ENCODE measurements at regions not wholly inside any gene's neighbourhood (a gene's known extent, or its start where the extent isn't known, plus 50 kb on each side); places are given as distances from the start of the nearest gene placed in this dataset.

GRCh38 chr10:10437886-10438285, 579.8 kb upstream of the CELF2 start:
- no peak overlapping the region for H3K27ac ChIP-seq (ENCODE audit: low read depth, low read length)
- no peaks in the 10 kb centered on the region for H3K9me3 ChIP-seq (ENCODE audit: insufficient read depth, low read length)
- H3K79me2 ChIP-seq (ENCODE audit: insufficient read depth, low read length), result no peaks in the 10 kb centered on the region
- H3K27me3 ChIP-seq (ENCODE audit: low read length), result no peaks in the 10 kb centered on the region
- H4K20me1 ChIP-seq (ENCODE audit: low read depth, low read length), result no peaks in the 10 kb centered on the region
- TF ChIP-seq EZH2phosphoT487 (conservative IDR thresholded peaks at IDR 0.05; ENCODE audit: low read length), result no peak
- TF ChIP-seq, protein P1, sequence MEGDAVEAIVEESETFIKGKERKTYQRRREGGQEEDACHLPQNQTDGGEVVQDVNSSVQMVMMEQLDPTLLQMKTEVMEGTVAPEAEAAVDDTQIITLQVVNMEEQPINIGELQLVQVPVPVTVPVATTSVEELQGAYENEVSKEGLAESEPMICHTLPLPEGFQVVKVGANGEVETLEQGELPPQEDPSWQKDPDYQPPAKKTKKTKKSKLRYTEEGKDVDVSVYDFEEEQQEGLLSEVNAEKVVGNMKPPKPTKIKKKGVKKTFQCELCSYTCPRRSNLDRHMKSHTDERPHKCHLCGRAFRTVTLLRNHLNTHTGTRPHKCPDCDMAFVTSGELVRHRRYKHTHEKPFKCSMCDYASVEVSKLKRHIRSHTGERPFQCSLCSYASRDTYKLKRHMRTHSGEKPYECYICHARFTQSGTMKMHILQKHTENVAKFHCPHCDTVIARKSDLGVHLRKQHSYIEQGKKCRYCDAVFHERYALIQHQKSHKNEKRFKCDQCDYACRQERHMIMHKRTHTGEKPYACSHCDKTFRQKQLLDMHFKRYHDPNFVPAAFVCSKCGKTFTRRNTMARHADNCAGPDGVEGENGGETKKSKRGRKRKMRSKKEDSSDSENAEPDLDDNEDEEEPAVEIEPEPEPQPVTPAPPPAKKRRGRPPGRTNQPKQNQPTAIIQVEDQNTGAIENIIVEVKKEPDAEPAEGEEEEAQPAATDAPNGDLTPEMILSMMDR (IDR thresholded peaks at IDR 0.05; ENCODE audit: insufficient read depth, low read length, poor library complexity, severe bottlenecking), result no peak
- no peak overlapping the region for H3K4me2 ChIP-seq (ENCODE audit: low read depth, low read length, poor library complexity, severe bottlenecking)
- no peaks in the 10 kb centered on the region for H3K36me3 ChIP-seq (ENCODE audit: low read length)
- H3K4me3 ChIP-seq (ENCODE audit: insufficient read depth, low read length, poor library complexity, severe bottlenecking), result no peak overlapping the region
- H3K9me2 ChIP-seq (replicated peaks; ENCODE audit: insufficient read depth, low read length), result no peaks in the 10 kb centered on the region
- no peak overlapping the region for H3K9ac ChIP-seq (ENCODE audit: low read length)
- H3F3A ChIP-seq (ENCODE audit: insufficient read depth), result no peaks in the 10 kb centered on the region
- no peak overlapping the region for H2AFZ ChIP-seq (ENCODE audit: low read depth, low read length, severe bottlenecking)

GRCh38 chr10:10438335-10439100, 579.2 kb upstream of the CELF2 start:
- Histone ChIP-seq H3K27me3 (ENCODE audit: low read length) (no peaks in the 10 kb centered on the region), H3K4me3 (ENCODE audit: insufficient read depth, low read length, poor library complexity, severe bottlenecking) (no peak overlapping the region), H3K27ac (ENCODE audit: low read depth, low read length) (no peak overlapping the region), H3K9me3 (ENCODE audit: insufficient read depth, low read length) (no peaks in the 10 kb centered on the region), H3K36me3 (ENCODE audit: low read length) (no peaks in the 10 kb centered on the region), H3K4me2 (ENCODE audit: low read depth, low read length, poor library complexity, severe bottlenecking) (no peak overlapping the region), H3K9me2 (replicated peaks; ENCODE audit: insufficient read depth, low read length) (no peaks in the 10 kb centered on the region), H3F3A (ENCODE audit: insufficient read depth) (no peaks in the 10 kb centered on the region), H2AFZ (ENCODE audit: low read depth, low read length, severe bottlenecking) (no peak overlapping the region), H3K9ac (ENCODE audit: low read length) (no peak overlapping the region), H3K79me2 (ENCODE audit: insufficient read depth, low read length) (no peaks in the 10 kb centered on the region), H4K20me1 (ENCODE audit: low read depth, low read length) (no peaks in the 10 kb centered on the region)
- TF ChIP-seq, protein P1 (IDR thresholded peaks at IDR 0.05; ENCODE audit: insufficient read depth, low read length, poor library complexity, severe bottlenecking), result no peak
- TF ChIP-seq EZH2phosphoT487 (conservative IDR thresholded peaks at IDR 0.05; ENCODE audit: low read length), result no peak

DNA sequence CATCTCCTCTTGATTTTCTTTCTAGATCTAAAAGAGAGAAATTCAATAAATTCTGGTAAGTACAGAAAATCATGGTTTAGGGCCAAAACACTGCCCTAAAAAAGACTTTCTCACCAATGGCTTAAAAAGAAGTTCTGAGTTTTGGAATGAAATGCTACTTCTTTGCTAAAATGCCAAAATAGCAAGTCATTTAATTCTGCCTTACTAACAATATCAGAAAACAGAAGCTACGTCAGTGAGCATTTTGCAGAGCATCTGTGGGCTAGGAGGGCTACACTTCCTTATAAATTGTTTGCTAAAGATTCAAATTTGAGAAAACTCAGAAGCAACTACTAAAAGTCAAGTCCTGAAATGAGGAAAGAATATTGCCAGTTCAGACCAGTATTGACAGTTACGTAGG, 560.8 kb upstream of the CELF2 start:
- Histone ChIP-seq H4K20me1 (ENCODE audit: low read depth, low read length) (no peaks in the 10 kb centered on the region), H3K36me3 (ENCODE audit: low read length) (no peaks in the 10 kb centered on the region), H3K9ac (ENCODE audit: low read length) (no peak overlapping the region), H3K4me3 (ENCODE audit: insufficient read depth, low read length, poor library complexity, severe bottlenecking) (no peak overlapping the region), H3K79me2 (ENCODE audit: insufficient read depth, low read length) (no peaks in the 10 kb centered on the region), H3F3A (ENCODE audit: insufficient read depth) (no peaks in the 10 kb centered on the region), H3K27ac (ENCODE audit: low read depth, low read length) (no peak overlapping the region), H2AFZ (ENCODE audit: low read depth, low read length, severe bottlenecking) (no peak overlapping the region), H3K9me3 (ENCODE audit: insufficient read depth, low read length) (no peaks in the 10 kb centered on the region), H3K27me3 (ENCODE audit: low read length) (no peaks in the 10 kb centered on the region), H3K9me2 (replicated peaks; ENCODE audit: insufficient read depth, low read length) (no peaks in the 10 kb centered on the region), H3K4me2 (ENCODE audit: low read depth, low read length, poor library complexity, severe bottlenecking) (no peak overlapping the region)
- TF ChIP-seq, protein P1 (IDR thresholded peaks at IDR 0.05; ENCODE audit: insufficient read depth, low read length, poor library complexity, severe bottlenecking), result no peak
- TF ChIP-seq EZH2phosphoT487 (conservative IDR thresholded peaks at IDR 0.05; ENCODE audit: low read length), result no peak
